GM23338 (cell line): ENCODE measurements at regions not wholly inside any gene's neighbourhood (a gene's known extent, or its start where the extent isn't known, plus 50 kb on each side); places are given as distances from the start of the nearest gene placed in this dataset.

Experiments used
- CREB1 ChIP-seq: fragments of 250-450 bp; sonication (Bioruptor Pico); IDR thresholded peaks from 2 replicates; pipeline ENCODE4 v1.5.0; 2020; ENCODE audit warnings: low read depth, mild to moderate bottlenecking, moderate library complexity
- CTCF ChIP-seq, 2 experiments: fragments of 200-600 bp in 1 of 2; sonication (generic) in 1 of 2; conservative IDR thresholded peaks; 2 replicates each; pipeline versions ENCODE4 v1.5.1 to v1.6.1; 2016 to 2017; ENCODE audit warnings: antibody characterized with exemption in 2 of 2, low read depth in 2 of 2, mild to moderate bottlenecking in 2 of 2, moderate library complexity in 1 of 2
- ETS1 ChIP-seq: IDR thresholded peaks from 2 replicates; pipeline ENCODE4 v1.6.1; 2016; ENCODE audit warnings: antibody characterized with exemption
- EZH2 ChIP-seq: fragments of 200-600 bp; sonication (generic); IDR thresholded peaks from one replicate; pipeline ENCODE4 v1.8.0; 2017; ENCODE audit warnings: antibody characterized with exemption, mild to moderate bottlenecking, low read depth; ENCODE audit not compliant: unreplicated experiment
- EZH2phosphoT487 ChIP-seq: fragments of 200-600 bp; sonication (generic); IDR thresholded peaks from one replicate; pipeline ENCODE4 v1.8.1; 2018; ENCODE audit warnings: antibody characterized with exemption; ENCODE audit not compliant: unreplicated experiment
- JUNB ChIP-seq: IDR thresholded peaks from one replicate; pipeline ENCODE4 v1.6.1; 2016; ENCODE audit warnings: antibody characterized with exemption; ENCODE audit not compliant: unreplicated experiment
- NANOG ChIP-seq: IDR thresholded peaks from 2 replicates; pipeline ENCODE4 v1.6.1; 2016; ENCODE audit warnings: antibody characterized with exemption, borderline replicate concordance
- POLR2AphosphoS5 ChIP-seq: IDR thresholded peaks from 2 replicates; pipeline ENCODE4 v1.6.1; 2016; ENCODE audit warnings: antibody characterized with exemption, low read depth
- REST ChIP-seq: IDR thresholded peaks from one replicate; pipeline ENCODE4 v1.6.1; 2018; ENCODE audit warnings: antibody characterized with exemption; ENCODE audit not compliant: unreplicated experiment
- ZNF114 ChIP-seq: fragments of 250-450 bp; sonication (Bioruptor Pico); IDR thresholded peaks from 2 replicates; pipeline ENCODE4 v1.5.0; 2020; ENCODE audit warnings: mild to moderate bottlenecking, moderate library complexity
- ZNF331 ChIP-seq: fragments of 250-450 bp; sonication (Bioruptor Pico); IDR thresholded peaks from 2 replicates; pipeline ENCODE4 v1.5.0; 2020; ENCODE audit warnings: low read depth, mild to moderate bottlenecking, moderate library complexity

GRCh38 chr9:106110483-106110882 is 416.1 kb downstream of the TMEM38B start:
- TF ChIP-seq CTCF (conservative IDR thresholded peaks at IDR 0.05; ENCODE audit: low read depth in 2 of 2) = no peak
- TF ChIP-seq EZH2 = no peak
- no peak for TF ChIP-seq POLR2AphosphoS5
- TF ChIP-seq JUNB = no peak
- TF ChIP-seq EZH2phosphoT487 = no peak
- no peak for TF ChIP-seq REST
- TF ChIP-seq NANOG = no peak
- no peak for TF ChIP-seq CREB1 (CRISPR knock-in tag)
- no peak for TF ChIP-seq ZNF114 (CRISPR knock-in tag)
- TF ChIP-seq ETS1 = no peak
- no peak for TF ChIP-seq ZNF331 (CRISPR knock-in tag)
